GM23338 (cell line): ENCODE measurements at regions not wholly inside any gene's neighbourhood (a gene's known extent, or its start where the extent isn't known, plus 50 kb on each side); places are given as distances from the start of the nearest gene placed in this dataset.
A peak's percentile ranks its signal among the peaks of the same experiment; 100 is the strongest.

Source experiments
- ATAC-seq: fragments of 200-7000 bp; cut with Tn5 transposase; 3 replicates; pipeline ENCODE4 v1.9.1; 2020
- DNase-seq: peaks from one replicate; pipeline ENCODE4 v3.0.0-alpha.2; 2015; ENCODE audit warnings: low spot score
- H2AFZ ChIP-seq: fragments of 200-600 bp; sonication (generic); 2 replicates; pipeline ENCODE4 v1.8.0; 2016; ENCODE audit warnings: antibody characterized with exemption, mild to moderate bottlenecking, moderate library complexity
- H3F3A ChIP-seq: fragments of 200-600 bp; sonication (generic); replicated peaks from 2 replicates; pipeline ENCODE4 v1.8.0; 2017; ENCODE audit warnings: antibody characterized with exemption, mixed run types, low read depth
- H3K27ac ChIP-seq: fragments of 200-600 bp; sonication (generic); 2 replicates; pipeline ENCODE4 v1.6.1; 2016; ENCODE audit warnings: low read depth
- H3K27me3 ChIP-seq: fragments of 200-600 bp; sonication (generic); 2 replicates; pipeline ENCODE4 v1.8.0; 2016; ENCODE audit warnings: mild to moderate bottlenecking, mixed run types, moderate library complexity; ENCODE audit not compliant: insufficient read depth
- H3K36me3 ChIP-seq: fragments of 200-600 bp; sonication (generic); 2 replicates; pipeline ENCODE4 v1.8.0; 2016; ENCODE audit warnings: mild to moderate bottlenecking; ENCODE audit not compliant: insufficient read depth
- H3K4me1 ChIP-seq: fragments of 200-600 bp; sonication (generic); 2 replicates; pipeline ENCODE4 v1.8.0; 2016; ENCODE audit warnings: mild to moderate bottlenecking, moderate library complexity; ENCODE audit not compliant: insufficient read depth
- H3K4me2 ChIP-seq: fragments of 200-600 bp; sonication (generic); 2 replicates; pipeline ENCODE4 v1.7.1; 2017; ENCODE audit warnings: mixed run types
- H3K4me3 ChIP-seq: fragments of 200-600 bp; sonication (generic); 2 replicates; pipeline ENCODE4 v1.6.1; 2016; ENCODE audit warnings: mixed run types
- H3K79me2 ChIP-seq: fragments of 200-600 bp; sonication (generic); replicated peaks from 2 replicates; pipeline ENCODE4 v1.8.0; 2017; ENCODE audit warnings: mild to moderate bottlenecking; ENCODE audit not compliant: insufficient read depth
- H3K9me2 ChIP-seq: fragments of 200-600 bp; sonication (generic); 2 replicates; pipeline ENCODE4 v1.8.0; 2017; ENCODE audit not compliant: insufficient read depth
- H4K20me1 ChIP-seq: fragments of 200-600 bp; sonication (generic); replicated peaks from 2 replicates; pipeline ENCODE4 v1.8.0; 2017; ENCODE audit warnings: mild to moderate bottlenecking; ENCODE audit not compliant: insufficient read depth
- H3K27ac Mint-ChIP-seq: 2 replicates; pipeline ENCODE4 v1.8.0; 2020; ENCODE audit warnings: inconsistent platforms, mild to moderate bottlenecking, moderate library complexity, mixed read lengths
- H3K27me3 Mint-ChIP-seq: 3 replicates; pipeline ENCODE4 v1.8.0; 2022; ENCODE audit warnings: low read depth, mild to moderate bottlenecking, moderate library complexity, mixed read lengths, inconsistent platforms; ENCODE audit not compliant: insufficient read depth, poor library complexity
- H3K36me3 Mint-ChIP-seq: 3 replicates; pipeline ENCODE4 v1.8.0; 2021; ENCODE audit warnings: low read depth, mild to moderate bottlenecking, inconsistent platforms, moderate library complexity, mixed read lengths
- H3K4me1 Mint-ChIP-seq: 3 replicates; pipeline ENCODE4 v1.8.0; 2020; ENCODE audit warnings: mild to moderate bottlenecking, inconsistent platforms, mixed read lengths
- H3K4me3 Mint-ChIP-seq: 3 replicates; pipeline ENCODE4 v1.8.0; 2021; ENCODE audit warnings: moderate library complexity, mild to moderate bottlenecking, inconsistent platforms, mixed read lengths
- H3K9me3 Mint-ChIP-seq: 3 replicates; pipeline ENCODE4 v1.8.0; 2020; ENCODE audit warnings: moderate library complexity, mild to moderate bottlenecking, inconsistent platforms, mixed read lengths
- EZH2 ChIP-seq: fragments of 200-600 bp; sonication (generic); IDR thresholded peaks from one replicate; pipeline ENCODE4 v1.8.0; 2017; ENCODE audit warnings: antibody characterized with exemption, mild to moderate bottlenecking, low read depth; ENCODE audit not compliant: unreplicated experiment
- EZH2phosphoT487 ChIP-seq: fragments of 200-600 bp; sonication (generic); IDR thresholded peaks from one replicate; pipeline ENCODE4 v1.8.1; 2018; ENCODE audit warnings: antibody characterized with exemption; ENCODE audit not compliant: unreplicated experiment
- NANOG ChIP-seq: IDR thresholded peaks from 2 replicates; pipeline ENCODE4 v1.6.1; 2016; ENCODE audit warnings: antibody characterized with exemption, borderline replicate concordance
- POLR2AphosphoS5 ChIP-seq: IDR thresholded peaks from 2 replicates; pipeline ENCODE4 v1.6.1; 2016; ENCODE audit warnings: antibody characterized with exemption, low read depth
- STAT1 ChIP-seq: IDR thresholded peaks from one replicate; pipeline ENCODE4 v1.6.1; 2016; ENCODE audit warnings: antibody characterized with exemption; ENCODE audit not compliant: unreplicated experiment
- ZNF114 ChIP-seq: fragments of 250-450 bp; sonication (Bioruptor Pico); IDR thresholded peaks from 2 replicates; pipeline ENCODE4 v1.5.0; 2020; ENCODE audit warnings: mild to moderate bottlenecking, moderate library complexity
- ZNF331 ChIP-seq: fragments of 250-450 bp; sonication (Bioruptor Pico); IDR thresholded peaks from 2 replicates; pipeline ENCODE4 v1.5.0; 2020; ENCODE audit warnings: low read depth, mild to moderate bottlenecking, moderate library complexity
- TF ChIP-seq, protein P1 (sequence below): IDR thresholded peaks from one replicate; pipeline ENCODE4 v1.6.1; 2018; ENCODE audit warnings: antibody characterized with exemption; ENCODE audit not compliant: unreplicated experiment
- TF ChIP-seq, protein P2 (sequence below), 2 experiments: fragments of 200-600 bp in 1 of 2; sonication (generic) in 1 of 2; conservative IDR thresholded peaks; 2 replicates each; pipeline versions ENCODE4 v1.5.1 to v1.6.1; 2016 to 2017; ENCODE audit warnings: antibody characterized with exemption in 2 of 2, low read depth in 2 of 2, mild to moderate bottlenecking in 2 of 2, moderate library complexity in 1 of 2
- TF ChIP-seq, protein P3 (sequence below): IDR thresholded peaks from 2 replicates; pipeline ENCODE4 v1.6.1; 2016; ENCODE audit warnings: antibody characterized with exemption

DNA sequence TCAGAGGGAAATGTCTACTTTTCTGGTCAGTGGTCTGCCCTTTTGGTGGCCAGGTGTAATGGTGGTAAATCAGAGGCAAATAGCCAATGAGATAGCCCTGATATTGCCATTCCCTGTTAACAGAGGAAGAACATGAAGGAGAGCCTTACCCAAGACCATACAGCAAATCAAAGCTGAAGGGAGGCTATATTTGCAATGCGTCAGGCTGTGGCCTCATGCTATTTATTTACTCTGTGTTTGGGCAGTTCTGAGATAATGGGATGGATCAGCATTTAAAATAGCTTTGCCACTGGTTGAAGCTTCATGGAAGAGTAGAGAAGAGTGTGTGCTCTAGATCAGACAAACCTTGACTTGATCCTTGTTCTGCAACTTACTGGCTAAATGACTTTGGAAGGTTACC is 73.3 kb upstream of the MAML3 start:
- H3K27me3 Mint-ChIP-seq: no peaks in the 10 kb centered on the region
- H3K4me1 Mint-ChIP-seq: peaks cover 24% of the 10 kb centered on the region
- H3K36me3 ChIP-seq: no peaks in the 10 kb centered on the region
- H3K4me3 ChIP-seq: no peak overlapping the region
- H3K27ac Mint-ChIP-seq: no peak overlapping the region
- DNase-seq (no peak), ATAC-seq (no peak)
- H3K9me3 Mint-ChIP-seq: no peaks in the 10 kb centered on the region
- no peaks in the 10 kb centered on the region for H3K27me3 ChIP-seq
- H3K4me3 Mint-ChIP-seq: no peak overlapping the region
- H3K27ac ChIP-seq: no peak overlapping the region
- no peaks in the 10 kb centered on the region for H4K20me1 ChIP-seq
- H3K9me2 ChIP-seq: no peaks in the 10 kb centered on the region
- H3K4me2 ChIP-seq: peak overlapping the region; percentile 30
- TF ChIP-seq ZNF114 (CRISPR knock-in tag) (no peak), NANOG (no peak), ZNF331 (CRISPR knock-in tag) (no peak)
- TF ChIP-seq, protein P1, sequence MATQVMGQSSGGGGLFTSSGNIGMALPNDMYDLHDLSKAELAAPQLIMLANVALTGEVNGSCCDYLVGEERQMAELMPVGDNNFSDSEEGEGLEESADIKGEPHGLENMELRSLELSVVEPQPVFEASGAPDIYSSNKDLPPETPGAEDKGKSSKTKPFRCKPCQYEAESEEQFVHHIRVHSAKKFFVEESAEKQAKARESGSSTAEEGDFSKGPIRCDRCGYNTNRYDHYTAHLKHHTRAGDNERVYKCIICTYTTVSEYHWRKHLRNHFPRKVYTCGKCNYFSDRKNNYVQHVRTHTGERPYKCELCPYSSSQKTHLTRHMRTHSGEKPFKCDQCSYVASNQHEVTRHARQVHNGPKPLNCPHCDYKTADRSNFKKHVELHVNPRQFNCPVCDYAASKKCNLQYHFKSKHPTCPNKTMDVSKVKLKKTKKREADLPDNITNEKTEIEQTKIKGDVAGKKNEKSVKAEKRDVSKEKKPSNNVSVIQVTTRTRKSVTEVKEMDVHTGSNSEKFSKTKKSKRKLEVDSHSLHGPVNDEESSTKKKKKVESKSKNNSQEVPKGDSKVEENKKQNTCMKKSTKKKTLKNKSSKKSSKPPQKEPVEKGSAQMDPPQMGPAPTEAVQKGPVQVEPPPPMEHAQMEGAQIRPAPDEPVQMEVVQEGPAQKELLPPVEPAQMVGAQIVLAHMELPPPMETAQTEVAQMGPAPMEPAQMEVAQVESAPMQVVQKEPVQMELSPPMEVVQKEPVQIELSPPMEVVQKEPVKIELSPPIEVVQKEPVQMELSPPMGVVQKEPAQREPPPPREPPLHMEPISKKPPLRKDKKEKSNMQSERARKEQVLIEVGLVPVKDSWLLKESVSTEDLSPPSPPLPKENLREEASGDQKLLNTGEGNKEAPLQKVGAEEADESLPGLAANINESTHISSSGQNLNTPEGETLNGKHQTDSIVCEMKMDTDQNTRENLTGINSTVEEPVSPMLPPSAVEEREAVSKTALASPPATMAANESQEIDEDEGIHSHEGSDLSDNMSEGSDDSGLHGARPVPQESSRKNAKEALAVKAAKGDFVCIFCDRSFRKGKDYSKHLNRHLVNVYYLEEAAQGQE: no peak
- H3F3A ChIP-seq: no peaks in the 10 kb centered on the region
- H2AFZ ChIP-seq: no peak overlapping the region
- H3K36me3 Mint-ChIP-seq: no peaks in the 10 kb centered on the region
- no peaks in the 10 kb centered on the region for H3K79me2 ChIP-seq
- H3K4me1 ChIP-seq: peaks cover 13% of the 10 kb centered on the region

DNA sequence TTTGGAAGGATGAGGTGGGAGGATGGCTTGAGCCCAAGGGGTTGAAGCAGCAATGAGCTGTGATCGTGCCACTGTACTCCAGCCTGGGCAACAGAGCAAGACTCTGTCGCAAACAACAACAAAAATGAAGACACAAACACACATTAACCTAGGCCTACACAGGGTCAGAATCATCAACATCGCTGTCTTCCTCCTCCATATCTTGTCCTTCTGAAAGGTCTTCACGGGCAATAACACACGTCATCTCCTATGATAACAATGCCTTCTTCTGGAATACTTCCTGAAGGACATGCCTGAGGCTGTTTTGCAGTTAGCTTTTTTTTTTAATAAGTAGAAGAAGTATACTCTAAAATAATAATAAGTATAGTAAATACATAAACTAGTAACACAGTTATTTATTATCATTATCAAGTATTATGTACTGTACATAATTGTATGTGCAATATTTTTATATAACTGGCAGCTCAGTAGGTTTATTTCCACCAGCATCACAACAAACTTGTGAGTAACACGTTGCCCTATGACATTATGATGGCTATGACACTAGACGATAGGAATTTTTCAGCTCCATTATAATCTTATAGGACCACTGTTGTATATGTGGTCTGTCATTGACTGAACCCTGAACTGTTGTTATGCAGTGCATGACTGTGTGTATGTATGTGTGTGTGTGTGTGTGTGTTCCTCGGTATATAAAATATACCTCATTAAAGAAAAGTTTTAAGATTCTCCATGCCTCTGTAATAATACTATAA is 69.2 kb upstream of the MAML3 start:
- Histone ChIP-seq H4K20me1 (no peaks in the 10 kb centered on the region), H3K36me3 (no peaks in the 10 kb centered on the region), H3K79me2 (no peaks in the 10 kb centered on the region), H2AFZ (no peak overlapping the region), H3K27me3 (no peaks in the 10 kb centered on the region), H3K27ac (no peak overlapping the region), H3F3A (no peaks in the 10 kb centered on the region), H3K9me2 (no peaks in the 10 kb centered on the region), H3K4me1 (peaks cover 35% of the 10 kb centered on the region), H3K4me3 (no peak overlapping the region), H3K4me2 (no peak overlapping the region)
- ATAC-seq (no peak), DNase-seq (no peak)
- peaks cover 3% of the 10 kb centered on the region for H3K27me3 Mint-ChIP-seq
- TF ChIP-seq ZNF331 (CRISPR knock-in tag): no peak
- no peak for TF ChIP-seq POLR2AphosphoS5
- no peak for TF ChIP-seq STAT1
- peaks cover 15% of the 10 kb centered on the region for H3K4me1 Mint-ChIP-seq
- H3K27ac Mint-ChIP-seq: no peak overlapping the region
- no peak overlapping the region for H3K4me3 Mint-ChIP-seq
- no peaks in the 10 kb centered on the region for H3K9me3 Mint-ChIP-seq
- H3K36me3 Mint-ChIP-seq: no peaks in the 10 kb centered on the region

DNA sequence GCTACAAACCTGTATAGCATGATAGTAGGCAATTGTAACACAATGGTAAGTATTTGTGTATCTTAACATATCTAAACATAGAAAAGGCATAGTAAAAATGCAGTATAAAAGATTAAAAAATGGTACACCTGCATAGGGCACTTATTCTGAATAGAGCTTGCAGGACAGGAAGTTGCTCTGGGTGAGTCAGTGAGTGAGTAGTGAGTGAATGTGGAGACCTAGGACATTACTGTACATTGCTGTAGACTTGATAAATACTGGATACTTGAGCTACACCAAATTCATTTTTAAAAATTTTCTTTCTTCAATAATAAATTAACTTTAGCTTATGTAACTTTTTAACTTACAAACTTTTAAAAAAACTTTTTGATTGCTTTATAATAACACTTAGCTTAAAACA is 68.2 kb upstream of the MAML3 start:
- H3K36me3 Mint-ChIP-seq: no peaks in the 10 kb centered on the region
- no peaks in the 10 kb centered on the region for H3K9me3 Mint-ChIP-seq
- Histone ChIP-seq H3F3A (no peaks in the 10 kb centered on the region), H3K79me2 (no peaks in the 10 kb centered on the region), H3K27ac (no peak overlapping the region), H3K4me2 (no peak overlapping the region), H3K9me2 (no peaks in the 10 kb centered on the region), H3K4me3 (no peak overlapping the region), H4K20me1 (no peaks in the 10 kb centered on the region), H3K27me3 (no peaks in the 10 kb centered on the region), H3K4me1 (peaks cover 31% of the 10 kb centered on the region), H3K36me3 (no peaks in the 10 kb centered on the region), H2AFZ (no peak overlapping the region)
- H3K27me3 Mint-ChIP-seq: peaks cover 3% of the 10 kb centered on the region
- DNase-seq (no peak), ATAC-seq (no peak)
- H3K4me3 Mint-ChIP-seq: no peak overlapping the region
- H3K4me1 Mint-ChIP-seq: peaks cover 4% of the 10 kb centered on the region
- H3K27ac Mint-ChIP-seq: no peak overlapping the region
- TF ChIP-seq, protein P2, sequence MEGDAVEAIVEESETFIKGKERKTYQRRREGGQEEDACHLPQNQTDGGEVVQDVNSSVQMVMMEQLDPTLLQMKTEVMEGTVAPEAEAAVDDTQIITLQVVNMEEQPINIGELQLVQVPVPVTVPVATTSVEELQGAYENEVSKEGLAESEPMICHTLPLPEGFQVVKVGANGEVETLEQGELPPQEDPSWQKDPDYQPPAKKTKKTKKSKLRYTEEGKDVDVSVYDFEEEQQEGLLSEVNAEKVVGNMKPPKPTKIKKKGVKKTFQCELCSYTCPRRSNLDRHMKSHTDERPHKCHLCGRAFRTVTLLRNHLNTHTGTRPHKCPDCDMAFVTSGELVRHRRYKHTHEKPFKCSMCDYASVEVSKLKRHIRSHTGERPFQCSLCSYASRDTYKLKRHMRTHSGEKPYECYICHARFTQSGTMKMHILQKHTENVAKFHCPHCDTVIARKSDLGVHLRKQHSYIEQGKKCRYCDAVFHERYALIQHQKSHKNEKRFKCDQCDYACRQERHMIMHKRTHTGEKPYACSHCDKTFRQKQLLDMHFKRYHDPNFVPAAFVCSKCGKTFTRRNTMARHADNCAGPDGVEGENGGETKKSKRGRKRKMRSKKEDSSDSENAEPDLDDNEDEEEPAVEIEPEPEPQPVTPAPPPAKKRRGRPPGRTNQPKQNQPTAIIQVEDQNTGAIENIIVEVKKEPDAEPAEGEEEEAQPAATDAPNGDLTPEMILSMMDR (conservative IDR thresholded peaks at IDR 0.05; ENCODE audit: low read depth in 2 of 2): no peak
- TF ChIP-seq, protein P3, sequence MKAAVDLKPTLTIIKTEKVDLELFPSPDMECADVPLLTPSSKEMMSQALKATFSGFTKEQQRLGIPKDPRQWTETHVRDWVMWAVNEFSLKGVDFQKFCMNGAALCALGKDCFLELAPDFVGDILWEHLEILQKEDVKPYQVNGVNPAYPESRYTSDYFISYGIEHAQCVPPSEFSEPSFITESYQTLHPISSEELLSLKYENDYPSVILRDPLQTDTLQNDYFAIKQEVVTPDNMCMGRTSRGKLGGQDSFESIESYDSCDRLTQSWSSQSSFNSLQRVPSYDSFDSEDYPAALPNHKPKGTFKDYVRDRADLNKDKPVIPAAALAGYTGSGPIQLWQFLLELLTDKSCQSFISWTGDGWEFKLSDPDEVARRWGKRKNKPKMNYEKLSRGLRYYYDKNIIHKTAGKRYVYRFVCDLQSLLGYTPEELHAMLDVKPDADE: no peak
- TF ChIP-seq EZH2phosphoT487 (no peak), NANOG (no peak), POLR2AphosphoS5 (no peak), EZH2 (no peak)
